GM21360 (cell line): ENCODE measurements at regions not wholly inside any gene's neighbourhood (a gene's known extent, or its start where the extent isn't known, plus 50 kb on each side); places are given as distances from the start of the nearest gene placed in this dataset.
"Not testable (repeated sequence)": the region's sequence is repeated elsewhere in the genome, so short reads cannot be mapped to it uniquely, and the experiment has no call there.

Source experiments
- ATAC-seq: cut with Tn5 transposase; IDR thresholded peaks from one replicate; pipeline ENCODE4 v1.9.1; 2021; ENCODE audit warnings: mild to moderate bottlenecking, moderate library complexity; ENCODE audit not compliant: unreplicated experiment

GRCh38 chr14:86780461-86780860 is 1212.5 kb downstream of the GALC start:
- ATAC-seq = no peak

- no peak for ATAC-seq
These were observed 1213.6 kb downstream of the GALC start for GRCh38 chr14:86779416-86779815.

- ATAC-seq = no peak
These were observed 1214.9 kb downstream of the GALC start for GRCh38 chr14:86777963-86778602.

- not testable (repeated sequence) for ATAC-seq
These were observed 1217.1 kb downstream of the GALC start for GRCh38 chr14:86775896-86776295.

GRCh38 chr14:86774916-86775315 is 1218.1 kb downstream of the GALC start:
- no peak for ATAC-seq

- ATAC-seq = no peak
These were observed 1220.9 kb downstream of the GALC start for GRCh38 chr14:86772075-86772474.

GRCh38 chr14:86770186-86770585 is 1222.8 kb downstream of the GALC start:
- no peak for ATAC-seq

GRCh38 chr14:86766469-86766868 is 1226.5 kb downstream of the GALC start:
- ATAC-seq = no peak

- no peak for ATAC-seq
These were observed 1231.4 kb downstream of the GALC start for GRCh38 chr14:86761611-86762010.

- no peak for ATAC-seq
These were observed 1226.7 kb downstream of the FLRT2 start for GRCh38 chr14:86756521-86757190.

- not testable (repeated sequence) for ATAC-seq
These were observed 1220.5 kb downstream of the FLRT2 start for GRCh38 chr14:86750488-86750887.

- no peak for ATAC-seq
These were observed 1209.8 kb downstream of the FLRT2 start for GRCh38 chr14:86739761-86740160.

- ATAC-seq = not testable (repeated sequence)
These were observed 1201.5 kb downstream of the FLRT2 start for GRCh38 chr14:86731427-86731826.

- ATAC-seq = no peak
These were observed 1193.3 kb downstream of the FLRT2 start for GRCh38 chr14:86723254-86723624.

GRCh38 chr14:86722612-86723253 is 1192.8 kb downstream of the FLRT2 start:
- no peak for ATAC-seq

- ATAC-seq = no peak
These were observed 1184.6 kb downstream of the FLRT2 start for GRCh38 chr14:86714575-86714974.

- ATAC-seq = no peak
These were observed 1184.2 kb downstream of the FLRT2 start for GRCh38 chr14:86714153-86714552.

- ATAC-seq = no peak
These were observed 1182.8 kb downstream of the FLRT2 start for GRCh38 chr14:86712727-86713126.

- ATAC-seq = no peak
These were observed 1182.2 kb downstream of the FLRT2 start for GRCh38 chr14:86712176-86712575.

- ATAC-seq = no peak
These were observed 1178.9 kb downstream of the FLRT2 start for GRCh38 chr14:86708846-86709339.

GRCh38 chr14:86707071-86707470 is 1177.1 kb downstream of the FLRT2 start:
- no peak for ATAC-seq

GRCh38 chr14:86683561-86683960 is 1153.6 kb downstream of the FLRT2 start:
- no peak for ATAC-seq
